LNCaP clone FGC (cell line): ENCODE measurements at regions not wholly inside any gene's neighbourhood (a gene's known extent, or its start where the extent isn't known, plus 50 kb on each side); places are given as distances from the start of the nearest gene placed in this dataset.

ENCODE experiments used
- DNase-seq: peaks from one replicate; pipeline ENCODE4 v3.0.0-alpha.2; 2011; ENCODE audit warnings: low read depth
- H3K4me3 ChIP-seq: 2 replicates; pipeline ENCODE4 v1.5.1; 2011; ENCODE audit warnings: mild to moderate bottlenecking, low read depth, low read length, control low read depth
- CTCF ChIP-seq: IDR thresholded peaks from 2 replicates; pipeline ENCODE4 v1.5.1; 2012; ENCODE audit warnings: mild to moderate bottlenecking; ENCODE audit not compliant: control insufficient read depth, insufficient read depth; ENCODE audit errors: extremely low read depth

GRCh38 chr6:77403424-77403823 lies 59.9 kb downstream of the HTR1B start:
- TF ChIP-seq CTCF = no peak
- H3K4me3 ChIP-seq = no peak overlapping the region
- DNase-seq = no peak

- no peak for TF ChIP-seq CTCF
- no peak for DNase-seq
These were observed 62.1 kb downstream of the HTR1B start for GRCh38 chr6:77401231-77401630.

GRCh38 chr6:77397561-77397960 lies 65.7 kb downstream of the HTR1B start:
- no peak overlapping the region for H3K4me3 ChIP-seq
- no peak for TF ChIP-seq CTCF
- DNase-seq = no peak

More at GRCh38 chr6:77401231-77401630, 62.1 kb downstream of the HTR1B start:
- H3K4me3 ChIP-seq = no peak overlapping the region

GRCh38 chr6:77389402-77389801 lies 73.9 kb downstream of the HTR1B start:
- no peak for TF ChIP-seq CTCF
- DNase-seq = no peak
- H3K4me3 ChIP-seq = no peak overlapping the region

- TF ChIP-seq CTCF = no peak
These were observed 80.3 kb downstream of the HTR1B start for GRCh38 chr6:77383026-77383425.

GRCh38 chr6:77373955-77374354 lies 89.3 kb downstream of the HTR1B start:
- no peak for DNase-seq
- no peak overlapping the region for H3K4me3 ChIP-seq
- TF ChIP-seq CTCF = no peak

More at GRCh38 chr6:77383026-77383425, 80.3 kb downstream of the HTR1B start:
- no peak for DNase-seq
- H3K4me3 ChIP-seq = no peak overlapping the region

GRCh38 chr6:77371748-77372147 lies 91.5 kb downstream of the HTR1B start:
- no peak for DNase-seq
- H3K4me3 ChIP-seq = no peak overlapping the region
- no peak for TF ChIP-seq CTCF
